ENCODE measurements at regions not wholly inside any gene's neighbourhood (a gene's known extent, or its start where the extent isn't known, plus 50 kb on each side); places are given as distances from the start of the nearest gene placed in this dataset.
"Not testable (repeated sequence)": the region's sequence is repeated elsewhere in the genome, so short reads cannot be mapped to it uniquely, and the experiment has no call there.

- no peak for DNase-seq
- no peak for ATAC-seq
These were observed 321.7 kb downstream of the TXNL1 start for GRCh38 chr18:56316727-56317126.

DNA sequence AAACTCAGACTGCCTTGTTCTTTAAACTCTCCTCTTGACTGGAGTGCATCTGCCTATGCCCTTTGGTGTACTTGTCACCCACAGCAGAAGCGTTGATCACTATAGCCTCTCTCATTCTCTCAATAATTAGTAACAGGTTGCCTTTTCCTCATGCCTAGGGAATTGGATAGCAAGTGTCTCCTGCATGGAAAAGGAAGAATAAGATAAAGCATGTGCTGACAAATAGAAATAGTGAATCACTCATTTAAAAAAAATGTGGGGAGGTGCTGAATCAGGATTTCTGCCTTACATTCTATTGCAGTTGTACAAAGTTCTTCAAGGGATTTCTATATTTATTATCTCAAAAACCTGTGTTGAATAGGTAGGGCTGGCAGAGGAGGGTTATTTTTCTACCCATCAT lies 323.0 kb downstream of the TXNL1 start:
- ATAC-seq: no peak
- no peak for DNase-seq

- ATAC-seq (no peak), DNase-seq (no peak)
These were observed 324.0 kb downstream of the TXNL1 start for GRCh38 chr18:56314396-56314795.

GRCh38 chr18:56312551-56313335 lies 325.6 kb downstream of the TXNL1 start:
- no peak for ATAC-seq
- no peak for DNase-seq

- no peak for ATAC-seq
- DNase-seq: no peak
These were observed 329.3 kb downstream of the TXNL1 start for GRCh38 chr18:56309104-56309503.

- ATAC-seq (no peak), DNase-seq (no peak)
These were observed 330.8 kb downstream of the TXNL1 start for GRCh38 chr18:56307354-56308170.

- DNase-seq (no peak), ATAC-seq (no peak)
These were observed 331.6 kb downstream of the TXNL1 start for GRCh38 chr18:56306797-56307196.

- DNase-seq: no peak
These were observed 332.8 kb downstream of the TXNL1 start for GRCh38 chr18:56305583-56305982.

DNA sequence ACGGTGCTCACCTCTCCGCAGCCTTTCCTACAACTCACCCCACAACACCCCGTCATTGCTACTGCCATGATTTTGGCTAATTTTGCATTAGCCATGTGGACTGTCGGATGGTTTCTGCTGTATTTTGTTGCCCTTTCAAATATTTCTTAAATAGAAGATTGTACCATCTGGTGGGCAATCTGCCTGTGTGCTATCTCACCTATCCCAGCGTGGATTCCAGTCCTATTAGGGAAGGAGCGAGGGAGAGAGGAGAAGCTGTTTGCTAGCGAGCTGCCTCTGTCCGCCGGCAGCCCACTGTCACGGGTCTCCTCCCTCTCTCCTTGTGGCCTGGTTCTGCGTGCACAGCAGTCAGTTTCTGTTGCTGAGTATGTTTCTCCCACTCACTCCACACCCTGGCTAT lies 336.2 kb downstream of the TXNL1 start:
- DNase-seq (no peak), ATAC-seq (no peak)

More at GRCh38 chr18:56305583-56305982, 332.8 kb downstream of the TXNL1 start:
- ATAC-seq: no peak

DNA sequence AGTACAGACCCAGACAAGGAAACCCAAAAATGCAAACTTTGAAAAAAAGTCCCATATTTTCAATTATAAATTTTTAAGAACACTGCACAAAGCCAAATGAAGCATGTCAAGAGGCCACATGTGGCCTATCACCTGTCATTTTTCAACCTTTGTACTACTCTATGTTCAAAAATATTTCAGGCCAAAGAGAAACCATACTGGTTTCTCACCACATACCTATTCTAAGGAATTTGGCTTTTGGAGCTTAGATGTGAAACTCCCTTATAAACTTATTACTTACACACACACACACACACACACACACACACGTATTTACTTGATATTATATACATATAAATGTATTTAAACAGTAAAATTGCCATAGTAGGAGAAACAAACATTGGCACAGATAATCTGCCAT lies 338.7 kb downstream of the TXNL1 start:
- no peak for ATAC-seq
- DNase-seq: no peak

DNA sequence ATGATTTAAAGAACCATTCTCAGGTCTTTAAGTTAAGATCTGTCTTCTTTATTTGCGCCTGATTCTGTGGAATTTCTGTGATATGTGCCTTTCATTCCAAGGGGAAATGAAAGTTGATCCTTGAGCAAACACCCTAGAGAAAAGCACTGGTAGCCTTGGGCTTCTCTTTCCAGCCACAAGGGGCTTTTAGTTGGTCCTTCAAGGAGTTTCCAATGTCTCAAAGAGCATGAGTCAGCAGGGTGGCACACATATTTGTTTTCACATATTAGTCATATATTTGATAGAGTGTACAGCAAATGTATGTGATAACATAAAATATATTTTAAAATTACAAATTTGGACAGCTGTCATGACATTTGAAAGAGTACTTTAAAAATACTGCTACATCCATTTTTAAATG lies 339.5 kb downstream of the TXNL1 start:
- ATAC-seq: peak; percentile 43

GRCh38 chr18:56296381-56296780 lies 342.0 kb downstream of the TXNL1 start:
- DNase-seq (no peak), ATAC-seq (no peak)

More for the DNA sequence above, 339.5 kb downstream of the TXNL1 start:
- DNase-seq: no peak

GRCh38 chr18:56294484-56295183 lies 343.8 kb downstream of the TXNL1 start:
- ATAC-seq (no peak), DNase-seq (no peak)

GRCh38 chr18:56291294-56291693 lies 347.1 kb downstream of the TXNL1 start:
- ATAC-seq (no peak), DNase-seq (no peak)

GRCh38 chr18:56289381-56289780 lies 349.0 kb downstream of the TXNL1 start:
- ATAC-seq (no peak), DNase-seq (no peak)

GRCh38 chr18:56286775-56287325 lies 351.5 kb downstream of the TXNL1 start:
- DNase-seq (no peak), ATAC-seq (no peak)

GRCh38 chr18:56285387-56286065 lies 352.9 kb downstream of the TXNL1 start:
- no peak for ATAC-seq
- no peak for DNase-seq

DNA sequence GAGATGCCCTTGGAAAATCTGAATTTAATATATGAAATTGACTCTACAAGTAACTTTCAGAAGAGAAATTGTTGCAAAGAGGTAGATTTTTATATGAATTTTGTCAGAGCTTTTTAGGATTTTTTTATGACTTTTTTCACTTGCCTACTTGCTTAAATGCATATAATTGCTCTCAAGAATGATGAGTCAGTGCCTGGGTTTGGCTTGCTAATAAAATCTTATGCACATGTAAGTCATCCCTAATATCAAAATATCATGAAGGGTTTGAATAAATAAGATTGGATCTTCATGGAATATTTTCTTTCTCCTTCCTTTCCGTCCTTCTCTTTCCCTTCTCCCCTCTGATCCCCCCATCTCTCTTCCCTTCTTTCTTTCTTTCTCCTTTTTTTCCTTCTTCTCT lies 354.1 kb downstream of the TXNL1 start:
- ATAC-seq: no peak

GRCh38 chr18:56283316-56283715 lies 355.1 kb downstream of the TXNL1 start:
- DNase-seq (no peak), ATAC-seq (no peak)

More for the DNA sequence above, 354.1 kb downstream of the TXNL1 start:
- no peak for DNase-seq

DNA sequence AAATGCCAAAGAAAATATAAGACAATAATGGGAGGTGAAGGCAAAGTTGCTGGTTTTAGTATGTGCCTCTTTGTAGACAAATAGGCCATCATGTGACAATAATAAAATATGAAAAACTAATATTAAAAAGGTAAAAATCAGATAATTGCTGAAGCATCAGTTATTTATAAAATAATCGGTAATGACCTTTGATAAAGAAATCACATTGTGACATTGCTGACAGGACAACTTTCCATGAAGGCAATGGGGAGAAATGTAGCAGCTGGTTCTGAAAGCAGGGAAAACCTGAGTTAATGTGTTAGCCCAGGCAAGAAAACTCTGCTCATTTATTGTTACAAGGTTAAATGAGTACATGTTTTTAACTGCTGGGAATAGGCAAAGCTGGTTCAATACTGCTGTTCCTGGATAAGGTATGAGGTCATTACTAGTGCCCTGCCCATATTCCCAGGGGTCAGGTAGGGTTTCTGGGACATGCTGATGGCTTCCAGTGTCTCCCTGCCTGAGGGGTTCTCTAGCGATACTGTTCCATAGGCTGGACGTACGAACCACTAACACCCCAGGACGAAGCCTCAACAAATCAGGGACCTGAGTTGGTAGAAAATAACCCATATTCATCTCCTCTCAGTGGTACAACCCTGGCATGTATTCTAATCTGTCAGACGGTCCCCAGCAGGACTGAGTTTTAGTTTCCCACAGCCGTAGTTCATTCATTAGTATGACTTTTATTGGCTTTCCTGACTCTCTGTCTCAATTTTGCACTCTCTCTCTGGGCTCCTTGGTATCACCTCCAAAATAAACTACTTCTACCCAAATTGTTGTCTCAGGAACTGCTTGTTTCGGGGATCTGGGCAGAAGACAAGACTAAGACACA lies 355.9 kb downstream of the TXNL1 start:
- DNase-seq: no peak
- no peak for ATAC-seq

DNA sequence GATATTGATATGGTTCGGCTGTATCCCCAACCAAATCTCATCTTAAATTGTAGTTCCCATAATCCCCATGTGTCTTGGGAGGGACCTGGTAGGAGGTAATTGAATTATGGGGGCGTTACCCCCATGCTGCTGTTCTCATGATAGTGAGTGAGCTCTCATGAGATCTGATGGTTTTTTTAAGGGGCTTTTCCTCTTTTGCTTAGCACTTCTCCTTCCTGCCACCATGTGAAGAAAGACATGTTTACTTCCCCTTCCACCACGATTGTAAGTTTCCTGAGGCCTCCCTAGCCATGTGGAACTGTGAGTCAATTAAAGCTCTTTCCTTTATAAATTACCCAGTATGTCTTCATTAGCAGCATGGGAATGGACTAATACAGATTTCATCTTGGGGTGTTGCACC lies 358.6 kb downstream of the TXNL1 start:
- DNase-seq, ATAC-seq: not testable (repeated sequence)

Measured in stimulated activated naive CD8-positive, alpha-beta T cell treated with anti-CD3 and anti-CD28 coated beads, Interleukin-15, Interleukin-2, amounts not matched to agents 100 U/mL and 50 U/mL, for 24 hours (primary cell).